Body of pancreas (tissue), 4 donors: ENCODE measurements at regions not wholly inside any gene's neighbourhood (a gene's known extent, or its start where the extent isn't known, plus 50 kb on each side); places are given as distances from the start of the nearest gene placed in this dataset.
"Not testable (repeated sequence)": the region's sequence is repeated elsewhere in the genome, so short reads cannot be mapped to it uniquely, and the experiment has no call there.

Experiments used
- ATAC-seq: fragments of 150-250 bp; one replicate; pipeline ENCODE4 v1.9.1; 2016
- DNase-seq, 4 donors: peaks; one replicate each; pipeline ENCODE4 v3.0.0-alpha.2; 2019
- H3K27ac ChIP-seq, 4 donors: fragments of 200-600 bp; sonication (generic); 1 replicate in 3 of 4; 2 replicates in 1 of 4; pipeline versions ENCODE4 v1.5.1 to v1.6.1; 2016 to 2019; ENCODE audit warnings: mild to moderate bottlenecking in 1 of 4, mixed read lengths in 1 of 4, moderate library complexity in 1 of 4
- H3K27me3 ChIP-seq, 2 donors: fragments of 200-600 bp; sonication (generic); one replicate each; pipeline ENCODE4 v1.6.0; 2016; ENCODE audit warnings: mild to moderate bottlenecking in 1 of 2
- H3K36me3 ChIP-seq, 2 donors: fragments of 200-600 bp; sonication (generic); replicated peaks in 1 of 2; 2 replicates each; pipeline ENCODE4 v1.5.1; 2016; ENCODE audit warnings: low read depth in 2 of 2; ENCODE audit not compliant: insufficient read depth in 1 of 2
- H3K4me1 ChIP-seq: fragments of 200-600 bp; sonication (generic); one replicate; pipeline ENCODE4 v1.6.0; 2016
- H3K4me3 ChIP-seq, 2 donors: fragments of 200-600 bp; sonication (generic); 1 replicate in 1 of 2; 2 replicates in 1 of 2; pipeline ENCODE4 v1.5.1; 2016 to 2019
- H3K9me3 ChIP-seq, 3 donors: fragments of 200-600 bp; sonication (generic); 1 replicate in 2 of 3; 2 replicates in 1 of 3; pipeline ENCODE4 v1.5.1; 2016
- POLR2A ChIP-seq, 3 donors: fragments of 450-650 bp; IDR thresholded peaks; one replicate each; pipeline ENCODE4 v1.6.1; 2016; ENCODE audit warnings: antibody characterized with exemption in 3 of 3, mild to moderate bottlenecking in 2 of 3
- WGBS, 2 donors: methylation state at CpG; one replicate each; pipeline ENCODE4 v1.1.5; 2017; 5-methylcytosine and 5-hydroxymethylcytosine counted together
- intact Hi-C: fragments of 100-400 bp; cut with DNase I; formaldehyde crosslinking; loops from one replicate; pipeline ENCODE4 v1.15.1; 2023
- TF ChIP-seq, protein P1 (sequence below), 7 experiments: fragments of 450-650 bp in 4 of 7; fragments of 200-600 bp in 3 of 7; sonication (generic) in 3 of 7; IDR thresholded peaks; one replicate each; pipeline ENCODE4 v1.5.1; 2016 to 2019; ENCODE audit warnings: antibody characterized with exemption in 7 of 7

DNA sequence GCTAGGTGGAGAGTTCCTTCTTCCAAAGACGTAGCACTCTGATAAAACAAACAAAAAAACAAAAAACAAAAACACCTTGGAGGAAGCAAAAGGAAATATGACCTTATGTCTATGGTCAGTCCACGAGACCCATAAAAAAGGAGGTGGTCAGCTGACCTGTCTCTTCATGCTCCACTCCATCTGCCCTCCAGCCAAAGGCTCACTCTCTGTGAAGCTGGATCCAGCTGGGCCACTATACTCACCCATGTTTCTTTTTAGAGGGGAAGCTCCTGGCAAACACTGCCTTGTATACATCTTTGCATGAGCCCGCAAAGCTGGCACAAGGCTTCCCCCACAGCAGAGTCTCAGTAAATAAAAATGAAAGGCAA is 126.1 kb upstream of the CACHD1 start:
- no peak for ATAC-seq
- Histone ChIP-seq H3K4me3 (no peak overlapping the region), H3K36me3 (no peaks in the 10 kb centered on the region), H3K9me3 (no peaks in the 10 kb centered on the region), H3K4me1 (no peaks in the 10 kb centered on the region), H3K27me3 (no peaks in the 10 kb centered on the region), H3K27ac (no peak overlapping the region)
- no peak for DNase-seq
- intact Hi-C loops = no loop called here
- 85 to 86% methylated on average over 3 of the region's 3 CpGs for WGBS, 2 donors
- TF ChIP-seq POLR2A (IDR thresholded peaks at IDR 0.05) = no peak
- TF ChIP-seq, protein P1, sequence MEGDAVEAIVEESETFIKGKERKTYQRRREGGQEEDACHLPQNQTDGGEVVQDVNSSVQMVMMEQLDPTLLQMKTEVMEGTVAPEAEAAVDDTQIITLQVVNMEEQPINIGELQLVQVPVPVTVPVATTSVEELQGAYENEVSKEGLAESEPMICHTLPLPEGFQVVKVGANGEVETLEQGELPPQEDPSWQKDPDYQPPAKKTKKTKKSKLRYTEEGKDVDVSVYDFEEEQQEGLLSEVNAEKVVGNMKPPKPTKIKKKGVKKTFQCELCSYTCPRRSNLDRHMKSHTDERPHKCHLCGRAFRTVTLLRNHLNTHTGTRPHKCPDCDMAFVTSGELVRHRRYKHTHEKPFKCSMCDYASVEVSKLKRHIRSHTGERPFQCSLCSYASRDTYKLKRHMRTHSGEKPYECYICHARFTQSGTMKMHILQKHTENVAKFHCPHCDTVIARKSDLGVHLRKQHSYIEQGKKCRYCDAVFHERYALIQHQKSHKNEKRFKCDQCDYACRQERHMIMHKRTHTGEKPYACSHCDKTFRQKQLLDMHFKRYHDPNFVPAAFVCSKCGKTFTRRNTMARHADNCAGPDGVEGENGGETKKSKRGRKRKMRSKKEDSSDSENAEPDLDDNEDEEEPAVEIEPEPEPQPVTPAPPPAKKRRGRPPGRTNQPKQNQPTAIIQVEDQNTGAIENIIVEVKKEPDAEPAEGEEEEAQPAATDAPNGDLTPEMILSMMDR (IDR thresholded peaks at IDR 0.05) = no peak

DNA sequence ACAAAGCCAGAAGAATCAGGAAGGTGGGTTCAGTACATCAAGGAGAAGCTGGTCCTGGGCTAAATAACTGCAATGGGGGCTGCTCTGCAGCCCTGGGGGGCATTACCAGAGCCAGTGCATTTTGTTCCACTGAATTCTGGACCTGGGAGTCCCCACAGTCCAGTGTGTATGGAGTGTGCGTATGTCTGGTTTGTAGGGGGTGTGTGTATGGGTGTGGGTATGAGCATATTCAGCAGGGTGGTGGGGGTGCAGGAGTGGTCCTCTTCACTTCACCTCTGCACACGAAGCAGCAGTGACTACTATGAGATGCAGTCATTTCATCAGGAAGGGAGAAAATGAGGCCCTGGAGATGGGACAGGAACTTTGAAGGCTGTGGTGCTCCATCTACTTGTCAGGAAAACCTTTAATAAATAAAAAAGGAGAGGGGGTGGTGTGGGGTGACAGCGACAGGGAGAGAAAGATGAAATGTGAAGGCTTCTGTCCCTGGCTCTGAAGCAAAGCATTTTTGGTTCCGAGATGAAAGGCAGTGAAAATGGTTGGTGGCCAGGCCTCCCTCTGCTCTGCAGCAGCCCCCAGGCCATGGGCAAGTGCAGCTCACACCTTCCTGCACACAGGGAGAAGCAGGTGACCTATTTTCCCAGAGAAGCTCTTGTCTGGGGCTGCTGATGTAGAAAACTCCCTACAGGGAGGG is 121.5 kb upstream of the CACHD1 start:
- WGBS, 2 donors = 66 to 73% methylated on average over 4 of the region's 4 CpGs
- intact Hi-C loops = no loop called here
- Histone ChIP-seq H3K4me3 (no peak overlapping the region), H3K27ac (no peak overlapping the region), H3K36me3 (no peaks in the 10 kb centered on the region), H3K27me3 (no peaks in the 10 kb centered on the region), H3K9me3 (no peaks in the 10 kb centered on the region), H3K4me1 (no peaks in the 10 kb centered on the region)
- ATAC-seq = no peak
- no peak for DNase-seq
- no peak for TF ChIP-seq POLR2A (IDR thresholded peaks at IDR 0.05)
- TF ChIP-seq, protein P1 (IDR thresholded peaks at IDR 0.05) = no peak

DNA sequence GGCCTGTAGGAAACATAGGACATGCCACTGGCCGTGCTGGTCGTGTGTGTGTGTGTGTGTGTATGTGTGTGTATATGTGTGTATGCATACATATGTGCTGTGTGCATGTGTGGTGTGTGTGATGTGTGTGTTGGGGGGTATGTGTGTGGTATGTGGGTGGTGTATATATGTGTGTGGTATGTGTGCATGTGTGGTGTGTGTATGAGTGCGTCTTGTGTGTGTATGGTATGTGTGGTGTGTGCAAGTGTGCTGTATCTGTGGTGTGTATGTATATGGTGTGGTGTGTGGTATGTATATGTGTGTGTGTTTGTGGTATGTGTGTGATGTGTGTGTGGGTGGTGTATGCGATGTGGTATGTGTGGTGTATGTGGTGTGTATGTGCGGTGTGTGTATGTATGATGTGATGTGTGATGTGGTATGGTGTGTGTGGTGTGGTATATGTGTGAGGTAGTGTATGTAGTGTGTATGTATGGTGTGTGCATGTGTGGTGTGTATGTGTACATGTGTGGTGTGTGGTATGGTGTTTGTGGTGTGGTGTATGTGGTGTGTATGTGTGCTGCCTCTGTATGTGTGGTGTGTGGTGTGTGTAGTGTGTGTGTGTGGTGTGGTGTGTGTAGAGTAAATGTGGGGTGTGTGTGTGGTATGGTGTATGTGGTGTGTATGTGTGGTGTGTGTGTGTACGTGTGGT is 120.8 kb upstream of the CACHD1 start:
- no peaks in the 10 kb centered on the region for H3K4me1 ChIP-seq
- no peak overlapping the region for H3K4me3 ChIP-seq
- 84 to 88% methylated on average over 6 of the region's 6 CpGs for WGBS, 2 donors
- TF ChIP-seq POLR2A (IDR thresholded peaks at IDR 0.05) = no peak
- TF ChIP-seq, protein P1 (IDR thresholded peaks at IDR 0.05) = no peak
- DNase-seq (no peak), ATAC-seq (no peak)
- H3K9me3 ChIP-seq = no peaks in the 10 kb centered on the region
- intact Hi-C loops = no loop called here
- no peak overlapping the region for H3K27ac ChIP-seq
- no peaks in the 10 kb centered on the region for H3K36me3 ChIP-seq
- H3K27me3 ChIP-seq = no peaks in the 10 kb centered on the region

DNA sequence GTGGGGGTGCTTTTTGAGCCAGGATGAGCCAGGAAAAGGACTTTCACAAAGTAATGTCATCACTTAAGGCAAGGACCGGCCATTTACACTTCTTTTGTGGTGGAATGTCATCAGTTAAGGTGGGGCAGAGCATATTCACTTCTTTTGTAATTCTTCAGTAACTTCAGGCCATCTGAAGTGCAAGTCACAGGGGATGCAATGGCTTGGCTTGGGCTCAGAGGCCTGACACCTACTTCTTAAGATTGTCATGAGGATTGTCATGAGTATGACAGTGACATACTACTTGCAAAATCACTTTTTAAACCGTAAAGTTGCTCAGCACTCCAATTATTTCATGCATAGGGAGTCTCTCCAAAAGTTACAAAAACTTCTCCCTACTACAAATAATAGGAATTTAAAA is 114.4 kb upstream of the CACHD1 start:
- WGBS, 2 donors = 79 to 95% methylated on average over 1 to 2 of the region's 2 CpGs
- H3K36me3 ChIP-seq, DNase-seq, intact Hi-C loops, H3K27ac ChIP-seq, H3K4me3 ChIP-seq, H3K9me3 ChIP-seq, H3K4me1 ChIP-seq, H3K27me3 ChIP-seq, ATAC-seq: not testable (repeated sequence)

DNA sequence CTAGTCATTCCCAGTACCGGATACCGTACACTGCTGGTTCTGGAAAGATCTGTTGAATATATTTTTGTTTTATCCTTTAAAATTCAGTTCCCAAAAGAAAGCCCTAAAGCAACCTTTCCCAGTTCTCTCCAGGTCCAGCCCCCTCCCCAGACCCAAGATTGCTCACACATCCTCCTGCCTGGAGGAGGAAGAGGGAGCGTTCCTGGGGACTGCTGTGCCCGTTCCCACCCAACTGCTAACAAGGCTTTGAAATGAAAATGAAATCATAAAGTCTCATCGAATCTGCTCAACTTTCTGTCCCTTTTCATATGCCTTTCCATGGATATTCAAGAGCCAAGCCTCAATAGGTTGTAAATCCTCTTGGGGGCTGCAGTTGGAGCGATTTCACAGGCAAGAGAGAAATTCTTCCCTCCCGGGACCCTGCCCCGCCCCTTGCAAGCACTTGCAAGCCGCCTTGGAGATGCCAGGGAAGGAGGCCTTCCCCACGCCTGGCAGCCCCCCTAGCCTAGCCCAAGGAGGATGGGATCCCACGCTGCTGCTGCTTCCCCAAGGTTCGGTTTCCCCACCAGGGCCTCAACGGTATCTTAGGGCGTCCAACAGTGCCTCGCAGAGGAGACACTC is 113.2 kb upstream of the CACHD1 start:
- TF ChIP-seq POLR2A (IDR thresholded peaks at IDR 0.05) = no peak
- TF ChIP-seq, protein P1 (IDR thresholded peaks at IDR 0.05) = no peak
- Histone ChIP-seq H3K36me3 (no peaks in the 10 kb centered on the region), H3K4me3 (no peak overlapping the region), H3K27ac (peak overlapping the region in 2 of 4 donors; percentile 33 to 60), H3K4me1 (no peaks in the 10 kb centered on the region), H3K27me3 (no peaks in the 10 kb centered on the region), H3K9me3 (no peaks in the 10 kb centered on the region)
- WGBS, 2 donors = 73 to 79% methylated on average over 14 to 15 of the region's 15 CpGs
- no peak for ATAC-seq
- intact Hi-C loops = no loop called here
- no peak for DNase-seq
